ENCODE measurements at regions not wholly inside any gene's neighbourhood (a gene's known extent, or its start where the extent isn't known, plus 50 kb on each side); places are given as distances from the start of the nearest gene placed in this dataset.

- Histone ChIP-seq H3K9ac (ENCODE audit: low read length) (no peak overlapping the region), H3K4me3 (ENCODE audit: low read length) (no peak overlapping the region), H3K36me3 (ENCODE audit: insufficient read depth, low read length) (no peaks in the 10 kb centered on the region), H3K79me2 (replicated peaks; ENCODE audit: insufficient read depth, low read length) (no peaks in the 10 kb centered on the region), H3F3A (ENCODE audit: insufficient read depth, low read length, poor library complexity, severe bottlenecking) (no peaks in the 10 kb centered on the region), H3K4me2 (ENCODE audit: low read length) (no peak overlapping the region), H3K27me3 (ENCODE audit: insufficient read depth, low read depth, low read length) (no peaks in the 10 kb centered on the region), H3K9me3 (ENCODE audit: low read length) (no peaks in the 10 kb centered on the region), H3K27ac (ENCODE audit: low read length) (no peak overlapping the region), H4K20me1 (ENCODE audit: insufficient read depth) (no peaks in the 10 kb centered on the region), H2AFZ (ENCODE audit: low read depth, low read length) (no peak overlapping the region), H3K9me2 (ENCODE audit: insufficient read depth, low read length) (no peaks in the 10 kb centered on the region)
- TF ChIP-seq REST (IDR thresholded peaks at IDR 0.05; ENCODE audit: borderline replicate concordance): no peak
- no peak for TF ChIP-seq CTCF (IDR thresholded peaks at IDR 0.05; ENCODE audit: poor library complexity, severe bottlenecking)
- TF ChIP-seq EP300 (conservative IDR thresholded peaks at IDR 0.05; ENCODE audit: poor library complexity, severe bottlenecking): no peak
- no peak for TF ChIP-seq SMC3 (conservative IDR thresholded peaks at IDR 0.05; ENCODE audit: poor library complexity)
- TF ChIP-seq RAD21 (conservative IDR thresholded peaks at IDR 0.05): no peak
- TF ChIP-seq POLR2AphosphoS5 (IDR thresholded peaks at IDR 0.05): no peak
- TF ChIP-seq TAF1 (IDR thresholded peaks at IDR 0.05; ENCODE audit: low read depth): no peak
- TF ChIP-seq MXI1 (conservative IDR thresholded peaks at IDR 0.05; ENCODE audit: poor library complexity, severe bottlenecking): no peak
- no peak for TF ChIP-seq EZH2 (IDR thresholded peaks at IDR 0.05; ENCODE audit: borderline replicate concordance, insufficient read depth, low read length, poor library complexity, severe bottlenecking)
These were observed 849.6 kb upstream of the MANEA start for GRCh38 chr6:94727710-94728109.

GRCh38 chr6:94721459-94721858, 855.9 kb upstream of the MANEA start:
- H4K20me1 ChIP-seq (ENCODE audit: insufficient read depth): no peaks in the 10 kb centered on the region
- H3K9me3 ChIP-seq (ENCODE audit: low read length): no peaks in the 10 kb centered on the region
- no peak overlapping the region for H2AFZ ChIP-seq (ENCODE audit: low read depth, low read length)
- no peaks in the 10 kb centered on the region for H3K9me2 ChIP-seq (ENCODE audit: insufficient read depth, low read length)
- no peak overlapping the region for H3K9ac ChIP-seq (ENCODE audit: low read length)
- no peaks in the 10 kb centered on the region for H3K27me3 ChIP-seq (ENCODE audit: insufficient read depth, low read depth, low read length)
- H3K4me3 ChIP-seq (ENCODE audit: low read length): no peak overlapping the region
- H3K79me2 ChIP-seq (replicated peaks; ENCODE audit: insufficient read depth, low read length): no peaks in the 10 kb centered on the region
- no peaks in the 10 kb centered on the region for H3K36me3 ChIP-seq (ENCODE audit: insufficient read depth, low read length)
- TF ChIP-seq CTCF (IDR thresholded peaks at IDR 0.05; ENCODE audit: poor library complexity, severe bottlenecking): no peak
- no peak overlapping the region for H3K27ac ChIP-seq (ENCODE audit: low read length)
- no peaks in the 10 kb centered on the region for H3F3A ChIP-seq (ENCODE audit: insufficient read depth, low read length, poor library complexity, severe bottlenecking)
- no peak overlapping the region for H3K4me2 ChIP-seq (ENCODE audit: low read length)

Measured in neural cell (in vitro differentiated cells).